ENCODE measurements at regions not wholly inside any gene's neighbourhood (a gene's known extent, or its start where the extent isn't known, plus 50 kb on each side); places are given as distances from the start of the nearest gene placed in this dataset.

- TF ChIP-seq, protein P1, sequence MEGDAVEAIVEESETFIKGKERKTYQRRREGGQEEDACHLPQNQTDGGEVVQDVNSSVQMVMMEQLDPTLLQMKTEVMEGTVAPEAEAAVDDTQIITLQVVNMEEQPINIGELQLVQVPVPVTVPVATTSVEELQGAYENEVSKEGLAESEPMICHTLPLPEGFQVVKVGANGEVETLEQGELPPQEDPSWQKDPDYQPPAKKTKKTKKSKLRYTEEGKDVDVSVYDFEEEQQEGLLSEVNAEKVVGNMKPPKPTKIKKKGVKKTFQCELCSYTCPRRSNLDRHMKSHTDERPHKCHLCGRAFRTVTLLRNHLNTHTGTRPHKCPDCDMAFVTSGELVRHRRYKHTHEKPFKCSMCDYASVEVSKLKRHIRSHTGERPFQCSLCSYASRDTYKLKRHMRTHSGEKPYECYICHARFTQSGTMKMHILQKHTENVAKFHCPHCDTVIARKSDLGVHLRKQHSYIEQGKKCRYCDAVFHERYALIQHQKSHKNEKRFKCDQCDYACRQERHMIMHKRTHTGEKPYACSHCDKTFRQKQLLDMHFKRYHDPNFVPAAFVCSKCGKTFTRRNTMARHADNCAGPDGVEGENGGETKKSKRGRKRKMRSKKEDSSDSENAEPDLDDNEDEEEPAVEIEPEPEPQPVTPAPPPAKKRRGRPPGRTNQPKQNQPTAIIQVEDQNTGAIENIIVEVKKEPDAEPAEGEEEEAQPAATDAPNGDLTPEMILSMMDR (conservative IDR thresholded peaks at IDR 0.05; ENCODE audit: low read depth, low read length): no peak
- TF ChIP-seq EZH2 (IDR thresholded peaks at IDR 0.05; ENCODE audit: borderline replicate concordance, low read depth, low read length, poor library complexity, severe bottlenecking): no peak
These were observed 515.3 kb upstream of the MEX3C start for GRCh38 chr18:51712821-51713220.

All from A673 (cell line).